ENCODE measurements at regions not wholly inside any gene's neighbourhood (a gene's known extent, or its start where the extent isn't known, plus 50 kb on each side); places are given as distances from the start of the nearest gene placed in this dataset.

- Histone ChIP-seq H3K27ac (no peak overlapping the region), H3K4me1 (no peaks in the 10 kb centered on the region), H3K36me3 (no peaks in the 10 kb centered on the region), H3K27me3 (no peaks in the 10 kb centered on the region), H3K4me3 (no peak overlapping the region), H3K9me3 (no peaks in the 10 kb centered on the region)
- intact Hi-C loops (cut with DNase I): no loop called here
- WGBS, 2 donors: 62 to 68% methylated on average over 2 of the region's 2 CpGs
- TF ChIP-seq POLR2A (IDR thresholded peaks at IDR 0.05) (no peak), EP300 (IDR thresholded peaks at IDR 0.05) (no peak), CTCF (IDR thresholded peaks at IDR 0.05) (no peak), POLR2AphosphoS5 (IDR thresholded peaks at IDR 0.05) (no peak)
- no peak for DNase-seq
Measured at GRCh38 chr16:79973320-79973719, 372.8 kb upstream of the MAF start.

DNA sequence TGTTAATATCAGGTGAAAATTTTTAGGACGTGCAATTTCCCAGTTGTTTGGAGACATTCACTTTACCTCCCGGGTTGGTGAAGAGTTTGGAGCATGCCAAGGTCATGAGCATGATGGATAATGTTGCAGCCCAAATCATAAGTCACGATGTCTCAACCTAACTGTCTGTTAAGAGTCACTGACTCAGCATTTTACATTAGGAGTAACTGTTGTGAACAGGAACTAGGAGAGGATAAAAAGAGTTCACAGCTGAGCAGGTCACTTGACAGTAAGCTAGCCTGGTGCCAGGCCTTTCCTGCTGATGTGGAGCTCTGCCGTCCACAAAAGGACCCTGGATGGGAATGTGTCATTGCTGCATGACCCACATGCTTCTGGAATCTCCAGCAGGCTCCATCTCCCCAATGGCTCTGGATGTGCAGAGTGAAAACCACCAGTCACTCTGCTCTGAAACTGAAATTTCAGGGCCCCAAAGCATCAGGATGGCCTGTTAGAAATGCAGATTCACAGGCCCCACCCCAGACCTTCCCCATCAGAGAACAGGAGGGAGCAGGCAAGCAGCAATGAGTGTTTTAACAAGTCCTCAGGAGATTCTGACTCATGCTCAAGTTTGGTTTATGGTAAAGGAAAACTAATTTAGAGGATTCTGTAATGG lies 371.6 kb upstream of the MAF start:
- Histone ChIP-seq H3K27me3 (no peaks in the 10 kb centered on the region), H3K27ac (no peak overlapping the region), H3K4me1 (no peaks in the 10 kb centered on the region), H3K36me3 (no peaks in the 10 kb centered on the region), H3K4me3 (no peak overlapping the region), H3K9me3 (no peaks in the 10 kb centered on the region)
- 64 to 75% methylated on average over 4 of the region's 4 CpGs for WGBS, 2 donors
- no peak for DNase-seq
- intact Hi-C loops (cut with DNase I): no loop called here
- TF ChIP-seq EP300 (IDR thresholded peaks at IDR 0.05) (no peak), POLR2A (IDR thresholded peaks at IDR 0.05) (no peak), POLR2AphosphoS5 (IDR thresholded peaks at IDR 0.05) (no peak), CTCF (IDR thresholded peaks at IDR 0.05) (no peak)

DNA sequence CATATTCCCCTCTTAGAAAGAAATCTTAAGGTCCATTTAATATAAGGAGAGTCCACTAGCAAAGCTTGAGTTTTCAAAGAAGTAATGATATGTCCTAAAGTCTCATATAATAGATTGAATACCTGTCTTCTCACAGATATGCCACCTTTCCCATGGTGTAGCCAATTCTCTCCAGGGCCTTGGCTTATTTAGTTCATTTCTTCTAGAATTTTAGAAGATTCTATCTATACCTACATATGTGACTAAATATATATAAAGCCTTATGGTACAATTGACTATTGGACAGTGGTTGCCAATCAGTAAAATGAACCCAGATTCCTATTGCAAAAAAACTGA lies 370.7 kb upstream of the MAF start:
- H3K36me3 ChIP-seq: no peaks in the 10 kb centered on the region
- no peak overlapping the region for H3K27ac ChIP-seq
- DNase-seq: no peak
- no peak overlapping the region for H3K4me3 ChIP-seq
- no peaks in the 10 kb centered on the region for H3K9me3 ChIP-seq
- no peaks in the 10 kb centered on the region for H3K27me3 ChIP-seq
- TF ChIP-seq POLR2AphosphoS5 (IDR thresholded peaks at IDR 0.05) (no peak), CTCF (IDR thresholded peaks at IDR 0.05) (no peak), EP300 (IDR thresholded peaks at IDR 0.05) (no peak), POLR2A (IDR thresholded peaks at IDR 0.05) (no peak)
- intact Hi-C loops (cut with DNase I): no loop called here
- no peaks in the 10 kb centered on the region for H3K4me1 ChIP-seq

GRCh38 chr16:79970551-79971236 lies 370.2 kb upstream of the MAF start:
- intact Hi-C loops (cut with DNase I): no loop called here

More at GRCh38 chr16:79970551-79971236, 370.2 kb upstream of the MAF start:
- Histone ChIP-seq H3K36me3 (no peaks in the 10 kb centered on the region), H3K4me3 (no peak overlapping the region), H3K27ac (no peak overlapping the region), H3K9me3 (no peaks in the 10 kb centered on the region), H3K4me1 (no peaks in the 10 kb centered on the region), H3K27me3 (no peaks in the 10 kb centered on the region)
- peak; percentile 77 for DNase-seq
- TF ChIP-seq POLR2AphosphoS5 (IDR thresholded peaks at IDR 0.05) (peak in 2 of 4 donors; percentile 20 to 31), EP300 (IDR thresholded peaks at IDR 0.05) (no peak), CTCF (IDR thresholded peaks at IDR 0.05) (no peak)
- 80 to 83% methylated on average over 10 of the region's 10 CpGs for WGBS, 2 donors
